PC-3 (cell line): ENCODE measurements at regions not wholly inside any gene's neighbourhood (a gene's known extent, or its start where the extent isn't known, plus 50 kb on each side); places are given as distances from the start of the nearest gene placed in this dataset.

ENCODE experiments used
- CTCF ChIP-seq: fragments of 300-600 bp; sonication (generic); conservative IDR thresholded peaks from 2 replicates; pipeline ENCODE4 v1.5.1; 2017; ENCODE audit warnings: antibody characterized with exemption, low read depth, mild to moderate bottlenecking, low read length
- EZH2 ChIP-seq: fragments of 300-600 bp; sonication (generic); IDR thresholded peaks from one replicate; pipeline ENCODE4 v1.6.1; 2017; ENCODE audit warnings: antibody characterized with exemption, mild to moderate bottlenecking, low read length; ENCODE audit not compliant: unreplicated experiment
- EZH2phosphoT487 ChIP-seq: fragments of 300-600 bp; sonication (generic); IDR thresholded peaks from 2 replicates; pipeline ENCODE4 v1.6.1; 2018; ENCODE audit warnings: mild to moderate bottlenecking, antibody characterized with exemption, low read length, borderline replicate concordance

GRCh38 chr13:100825557-100825956 is 151.0 kb upstream of the TMTC4 start:
- TF ChIP-seq CTCF (no peak), EZH2 (no peak), EZH2phosphoT487 (no peak)
